ENCODE measurements at regions not wholly inside any gene's neighbourhood (a gene's known extent, or its start where the extent isn't known, plus 50 kb on each side); places are given as distances from the start of the nearest gene placed in this dataset.

- FAIRE-seq (no peak), ATAC-seq (no peak), DNase-seq (ENCODE audit: low read depth, low spot score) (no peak)
- CTCF ChIA-PET, result no interaction called here
- Histone ChIP-seq H3K4me2 (ENCODE audit: control insufficient read depth, insufficient read depth) (no peak overlapping the region), H3K27ac (ENCODE audit: control insufficient read depth, insufficient read depth) (no peak overlapping the region), H2AFZ (ENCODE audit: control insufficient read depth, low read depth, low read length) (no peak overlapping the region), H3K36me3 (ENCODE audit: control insufficient read depth in 2 of 2, insufficient read depth in 2 of 2, low read length in 1 of 2) (peaks cover 4 to 6% of the 10 kb centered on the region in 2 experiments; a peak in 3 of 4 replicates), H3K27me3 (replicated peaks in 1 of 2; ENCODE audit: control insufficient read depth in 2 of 2, insufficient read depth in 2 of 2, low read length in 1 of 2) (no peaks in the 10 kb centered on the region), H3K79me2 (ENCODE audit: control insufficient read depth, insufficient read depth, low read length) (peaks cover 82% of the 10 kb centered on the region), H3K4me1 (ENCODE audit: control insufficient read depth, insufficient read depth, low read length) (peaks cover 17% of the 10 kb centered on the region), H3K9ac (ENCODE audit: control insufficient read depth, insufficient read depth, low read length) (no peak overlapping the region), H3K9me3 (replicated peaks; ENCODE audit: control insufficient read depth, insufficient read depth, low read length) (no peaks in the 10 kb centered on the region), H3K4me3 (no peak overlapping the region), H4K20me1 (ENCODE audit: control insufficient read depth, insufficient read depth) (peaks cover 4% of the 10 kb centered on the region; the same call in 1 of the 2 replicates)
- RAD21 ChIA-PET (ENCODE audit: unreplicated experiment), result no interaction called here
- 85% methylated on average over 5 of the region's 5 CpGs for WGBS (ENCODE audit: insufficient coverage, insufficient replicate concordance, low lambda C conversion rate, missing lambda C conversion rate)
- SMC1A ChIA-PET (ENCODE audit: uncharacterized antibody, unreplicated experiment), result no interaction called here
- BruUV-seq (replicated peaks), result no TSS peak
- intact Hi-C loops (cut with micrococcal nuclease; ENCODE audit: unreplicated experiment) (no loop called here), in situ Hi-C loops (cut with MboI) (no loop called here)
- POLR2A ChIA-PET, result no interaction called here
- TF ChIP-seq SMAD1 (IDR thresholded peaks at IDR 0.05; ENCODE audit: low read depth, partially characterized antibody) (no peak), CREB1 (IDR thresholded peaks at IDR 0.05; ENCODE audit: low read depth) (no peak), SUZ12 (IDR thresholded peaks at IDR 0.05; ENCODE audit: unreplicated experiment) (no peak)
Observed at GRCh38 chr2:134174711-134175110, 79.2 kb upstream of the MGAT5 start.

- DNase-seq (ENCODE audit: low read depth, low spot score), result no peak
- H3K27me3 ChIP-seq (replicated peaks in 1 of 2; ENCODE audit: control insufficient read depth in 2 of 2, insufficient read depth in 2 of 2, low read length in 1 of 2), result no peaks in the 10 kb centered on the region
- no peak overlapping the region for H2AFZ ChIP-seq (ENCODE audit: control insufficient read depth, low read depth, low read length)
- ChIA-PET POLR2A (no interaction called here), SMC1A (ENCODE audit: uncharacterized antibody, unreplicated experiment) (no interaction called here), RAD21 (ENCODE audit: unreplicated experiment) (no interaction called here), CTCF (no interaction called here)
- intact Hi-C loops (cut with micrococcal nuclease; ENCODE audit: unreplicated experiment) (no loop called here), in situ Hi-C loops (cut with MboI) (no loop called here)
- H3K4me3 ChIP-seq, result no peak overlapping the region
- H3K4me1 ChIP-seq (ENCODE audit: control insufficient read depth, insufficient read depth, low read length), result peaks cover 21% of the 10 kb centered on the region
- no peak for ATAC-seq
- H3K79me2 ChIP-seq (ENCODE audit: control insufficient read depth, insufficient read depth, low read length), result peaks cover 82% of the 10 kb centered on the region
- H3K9ac ChIP-seq (ENCODE audit: control insufficient read depth, insufficient read depth, low read length), result no peak overlapping the region
- FAIRE-seq, result no peak
- peaks cover 4% of the 10 kb centered on the region; the same call in 1 of the 2 replicates for H4K20me1 ChIP-seq (ENCODE audit: control insufficient read depth, insufficient read depth)
- BruUV-seq (replicated peaks), result no TSS peak
- H3K4me2 ChIP-seq (ENCODE audit: control insufficient read depth, insufficient read depth), result no peak overlapping the region
- H3K9me3 ChIP-seq (replicated peaks; ENCODE audit: control insufficient read depth, insufficient read depth, low read length), result no peaks in the 10 kb centered on the region
- H3K36me3 ChIP-seq (ENCODE audit: control insufficient read depth in 2 of 2, insufficient read depth in 2 of 2, low read length in 1 of 2), result peaks cover 4 to 8% of the 10 kb centered on the region in 2 experiments; a peak in 3 of 4 replicates
- H3K27ac ChIP-seq (ENCODE audit: control insufficient read depth, insufficient read depth), result no peak overlapping the region
- 45% methylated on average over 1 of the region's 1 CpG for WGBS (ENCODE audit: insufficient coverage, insufficient replicate concordance, low lambda C conversion rate, missing lambda C conversion rate)
- TF ChIP-seq ATF2 (IDR thresholded peaks at IDR 0.05; ENCODE audit: low read length) (no peak), RBBP5 (conservative IDR thresholded peaks at IDR 0.05) (no peak), HSF1 (IDR thresholded peaks at IDR 0.05; ENCODE audit: low read depth, low read length) (no peak), PKNOX1 (IDR thresholded peaks at IDR 0.05) (no peak), ZBTB4 (CRISPR knock-in tag; IDR thresholded peaks at IDR 0.05) (no peak), IKZF2 (IDR thresholded peaks at IDR 0.05) (no peak), GATAD2B (conservative IDR thresholded peaks at IDR 0.05; ENCODE audit: low read depth) (no peak), NBN (IDR thresholded peaks at IDR 0.05) (no peak), EGR1 (IDR thresholded peaks at IDR 0.05; ENCODE audit: borderline replicate concordance in 1 of 2, low read depth in 2 of 2, low read length in 2 of 2) (no peak)
Observed at GRCh38 chr2:134175834-134176233, 78.0 kb upstream of the MGAT5 start.

Data from GM12878 (cell line).